ENCODE measurements at regions not wholly inside any gene's neighbourhood (a gene's known extent, or its start where the extent isn't known, plus 50 kb on each side); places are given as distances from the start of the nearest gene placed in this dataset.
"Not testable (repeated sequence)": the region's sequence is repeated elsewhere in the genome, so short reads cannot be mapped to it uniquely, and the experiment has no call there.

DNA sequence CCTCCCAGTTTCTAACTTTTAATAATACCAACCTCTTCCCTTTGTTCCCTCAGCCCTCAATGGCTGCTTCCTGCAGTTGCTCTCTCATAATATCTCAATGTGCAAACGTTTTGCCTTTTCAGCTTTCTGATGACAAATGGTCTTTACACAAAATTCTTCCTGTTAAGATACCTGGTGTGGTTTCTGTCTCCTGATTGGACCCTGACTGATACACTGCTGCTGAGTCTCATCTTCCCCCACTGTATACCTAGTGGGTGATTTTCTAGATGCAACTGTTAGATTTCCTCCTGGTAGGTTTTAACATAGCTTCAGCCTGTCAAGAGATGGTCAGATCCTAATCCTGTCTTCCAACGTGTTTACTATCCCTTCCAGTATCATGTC lies 147.9 kb upstream of the TOP1 start:
- CTCF ChIA-PET: interaction anchor here (1.0 kb wide), 1 partner anchor 25 kb away, joined by 6 read pairs; no protein-coding TSS in a partner anchor
- BruUV-seq (replicated peaks): no TSS peak
- TF ChIP-seq, protein P1, sequence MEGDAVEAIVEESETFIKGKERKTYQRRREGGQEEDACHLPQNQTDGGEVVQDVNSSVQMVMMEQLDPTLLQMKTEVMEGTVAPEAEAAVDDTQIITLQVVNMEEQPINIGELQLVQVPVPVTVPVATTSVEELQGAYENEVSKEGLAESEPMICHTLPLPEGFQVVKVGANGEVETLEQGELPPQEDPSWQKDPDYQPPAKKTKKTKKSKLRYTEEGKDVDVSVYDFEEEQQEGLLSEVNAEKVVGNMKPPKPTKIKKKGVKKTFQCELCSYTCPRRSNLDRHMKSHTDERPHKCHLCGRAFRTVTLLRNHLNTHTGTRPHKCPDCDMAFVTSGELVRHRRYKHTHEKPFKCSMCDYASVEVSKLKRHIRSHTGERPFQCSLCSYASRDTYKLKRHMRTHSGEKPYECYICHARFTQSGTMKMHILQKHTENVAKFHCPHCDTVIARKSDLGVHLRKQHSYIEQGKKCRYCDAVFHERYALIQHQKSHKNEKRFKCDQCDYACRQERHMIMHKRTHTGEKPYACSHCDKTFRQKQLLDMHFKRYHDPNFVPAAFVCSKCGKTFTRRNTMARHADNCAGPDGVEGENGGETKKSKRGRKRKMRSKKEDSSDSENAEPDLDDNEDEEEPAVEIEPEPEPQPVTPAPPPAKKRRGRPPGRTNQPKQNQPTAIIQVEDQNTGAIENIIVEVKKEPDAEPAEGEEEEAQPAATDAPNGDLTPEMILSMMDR (IDR thresholded peaks at IDR 0.05; ENCODE audit: unreplicated experiment): no peak
- H3K4me1 Mint-ChIP-seq (ENCODE audit: insufficient read depth, unreplicated experiment): no peaks in the 10 kb centered on the region
- POLR2A ChIA-PET: no interaction called here
- no peaks in the 10 kb centered on the region for H3K36me3 Mint-ChIP-seq (ENCODE audit: insufficient read depth, unreplicated experiment)
- intact Hi-C loops (cut with micrococcal nuclease): no loop called here
- H3K27me3 Mint-ChIP-seq (ENCODE audit: insufficient read depth, unreplicated experiment): no peaks in the 10 kb centered on the region
- H3K4me3 Mint-ChIP-seq (ENCODE audit: unreplicated experiment): no peak overlapping the region
- H3K27ac Mint-ChIP-seq (ENCODE audit: low read depth, unreplicated experiment): no peak overlapping the region
- peaks cover 7% of the 10 kb centered on the region for H3K9me3 Mint-ChIP-seq (ENCODE audit: unreplicated experiment)
- no peak for DNase-seq (ENCODE audit: unreplicated experiment)

DNA sequence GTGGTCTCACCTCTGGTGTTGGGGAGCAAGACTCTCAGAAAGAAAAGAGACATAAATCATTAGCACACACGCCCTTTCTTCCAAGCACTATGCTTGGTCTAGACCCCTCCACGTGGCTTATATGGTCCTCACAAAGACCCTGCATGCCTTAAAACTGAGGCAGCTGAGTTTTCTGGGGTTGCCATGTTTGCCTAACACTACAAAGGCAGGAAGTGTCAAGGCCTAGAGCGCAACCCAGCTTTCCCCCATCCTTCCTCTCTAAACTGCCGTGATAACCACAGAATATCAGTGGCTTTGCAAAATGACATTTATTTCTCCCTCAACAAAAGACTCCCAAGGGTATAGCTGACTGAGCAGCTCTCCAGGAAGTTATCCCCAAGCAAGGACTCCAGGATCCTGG lies 146.5 kb upstream of the TOP1 start:
- TF ChIP-seq, protein P1 (IDR thresholded peaks at IDR 0.05; ENCODE audit: unreplicated experiment): no peak
- DNase-seq (ENCODE audit: unreplicated experiment): no peak
- POLR2A ChIA-PET: no interaction called here
- peaks cover 7% of the 10 kb centered on the region for H3K9me3 Mint-ChIP-seq (ENCODE audit: unreplicated experiment)
- H3K4me1 Mint-ChIP-seq (ENCODE audit: insufficient read depth, unreplicated experiment): no peaks in the 10 kb centered on the region
- H3K36me3 Mint-ChIP-seq (ENCODE audit: insufficient read depth, unreplicated experiment): no peaks in the 10 kb centered on the region
- no peaks in the 10 kb centered on the region for H3K27me3 Mint-ChIP-seq (ENCODE audit: insufficient read depth, unreplicated experiment)
- CTCF ChIA-PET: interaction anchor here (0.6 kb wide), 1 partner anchor 9 kb away, joined by 4 read pairs; no protein-coding TSS in a partner anchor
- H3K4me3 Mint-ChIP-seq (ENCODE audit: unreplicated experiment): no peak overlapping the region
- intact Hi-C loops (cut with micrococcal nuclease): no loop called here
- H3K27ac Mint-ChIP-seq (ENCODE audit: low read depth, unreplicated experiment): no peak overlapping the region
- BruUV-seq (replicated peaks): no TSS peak

DNA sequence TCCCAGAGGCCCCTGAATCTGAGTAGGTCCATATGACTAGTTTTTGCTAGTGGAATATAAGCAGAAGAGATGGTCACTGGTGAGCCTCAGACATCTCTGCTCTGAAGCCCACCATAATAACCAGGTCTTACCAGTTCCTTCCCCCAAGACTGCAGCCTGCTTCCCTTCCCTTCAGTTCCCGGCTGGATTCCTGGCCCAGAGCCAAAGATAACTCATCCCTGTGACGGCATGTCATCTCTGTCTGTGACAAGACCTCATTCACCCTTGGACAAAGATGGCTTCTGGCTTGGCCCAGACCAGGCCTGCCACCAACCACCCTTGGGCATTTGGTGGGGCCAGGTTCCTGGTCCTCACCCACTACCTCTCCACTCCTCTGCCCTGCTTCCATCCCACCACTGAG lies 145.5 kb upstream of the TOP1 start:
- H3K36me3 Mint-ChIP-seq (ENCODE audit: insufficient read depth, unreplicated experiment): no peaks in the 10 kb centered on the region
- peak; percentile 27 for DNase-seq (ENCODE audit: unreplicated experiment)
- H3K4me1 Mint-ChIP-seq (ENCODE audit: insufficient read depth, unreplicated experiment): no peaks in the 10 kb centered on the region
- peaks cover 7% of the 10 kb centered on the region for H3K9me3 Mint-ChIP-seq (ENCODE audit: unreplicated experiment)
- TF ChIP-seq, protein P1 (IDR thresholded peaks at IDR 0.05; ENCODE audit: unreplicated experiment): no peak
- H3K27me3 Mint-ChIP-seq (ENCODE audit: insufficient read depth, unreplicated experiment): no peaks in the 10 kb centered on the region
- ChIA-PET CTCF (interaction anchor here (0.6 to 0.8 kb wide), 2 partner anchors 12 to 915 kb away, joined by 3 to 4 read pairs; no protein-coding TSS in a partner anchor), POLR2A (no interaction called here)
- no peak overlapping the region for H3K4me3 Mint-ChIP-seq (ENCODE audit: unreplicated experiment)
- intact Hi-C loops (cut with micrococcal nuclease): no loop called here
- BruUV-seq (replicated peaks): no TSS peak
- no peak overlapping the region for H3K27ac Mint-ChIP-seq (ENCODE audit: low read depth, unreplicated experiment)

DNA sequence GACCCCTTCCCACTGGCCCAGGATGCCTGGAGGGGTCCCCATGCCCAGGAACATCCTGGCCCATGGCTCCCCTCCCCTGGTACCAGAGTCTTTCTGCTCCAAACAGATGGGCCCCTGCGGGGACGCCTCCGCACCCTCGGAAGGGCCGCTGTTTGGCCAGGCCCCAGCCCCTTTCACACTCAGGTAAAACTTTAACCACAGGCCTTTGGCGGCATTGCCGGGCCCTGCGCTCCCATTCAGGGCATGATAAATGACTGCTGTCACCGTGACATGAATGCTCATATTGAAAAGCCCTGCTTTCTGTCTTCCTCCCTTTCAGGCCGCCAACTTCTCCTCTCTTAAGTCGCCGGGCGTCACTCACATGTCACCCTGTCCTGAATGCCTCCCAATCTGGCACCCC lies 141.5 kb upstream of the TOP1 start:
- no peaks in the 10 kb centered on the region for H3K36me3 Mint-ChIP-seq (ENCODE audit: insufficient read depth, unreplicated experiment)
- H3K27me3 Mint-ChIP-seq (ENCODE audit: insufficient read depth, unreplicated experiment): no peaks in the 10 kb centered on the region
- no peak overlapping the region for H3K4me3 Mint-ChIP-seq (ENCODE audit: unreplicated experiment)
- TF ChIP-seq, protein P1 (IDR thresholded peaks at IDR 0.05; ENCODE audit: unreplicated experiment): no peak
- H3K9me3 Mint-ChIP-seq (ENCODE audit: unreplicated experiment): no peaks in the 10 kb centered on the region
- no peaks in the 10 kb centered on the region for H3K4me1 Mint-ChIP-seq (ENCODE audit: insufficient read depth, unreplicated experiment)
- BruUV-seq (replicated peaks): no TSS peak
- DNase-seq (ENCODE audit: unreplicated experiment): no peak
- ChIA-PET POLR2A (no interaction called here), CTCF (no interaction called here)
- no peak overlapping the region for H3K27ac Mint-ChIP-seq (ENCODE audit: low read depth, unreplicated experiment)
- intact Hi-C loops (cut with micrococcal nuclease): no loop called here

DNA sequence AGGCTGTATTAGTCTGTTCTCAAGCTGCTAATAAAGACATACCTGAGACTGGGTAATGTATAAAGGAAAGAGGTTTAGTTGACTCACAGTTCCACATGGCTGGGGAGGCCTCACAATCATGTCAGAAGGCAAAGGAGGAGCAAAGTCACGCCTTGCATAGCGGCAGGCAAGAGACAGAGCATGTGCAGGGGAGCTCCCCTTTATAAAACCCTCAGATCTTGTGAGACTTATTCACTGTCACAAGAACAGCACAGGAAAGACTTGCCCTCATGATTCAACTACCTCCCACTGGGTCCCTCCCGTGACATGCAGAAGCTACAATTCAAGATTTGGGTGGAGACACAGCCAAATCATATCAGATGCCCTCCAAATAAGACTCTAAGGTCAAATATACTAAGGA lies 139.4 kb upstream of the TOP1 start:
- CTCF ChIA-PET: interaction anchor here (0.6 kb wide), 2 partner anchors 19 to 729 kb away, joined by 4 to 5 read pairs; no protein-coding TSS in a partner anchor
- H3K27me3 Mint-ChIP-seq (ENCODE audit: insufficient read depth, unreplicated experiment); POLR2A ChIA-PET: not testable (repeated sequence)

More for the DNA sequence above, 139.4 kb upstream of the TOP1 start:
- H3K4me1 Mint-ChIP-seq (ENCODE audit: insufficient read depth, unreplicated experiment); intact Hi-C loops (cut with micrococcal nuclease); BruUV-seq (replicated peaks); H3K9me3 Mint-ChIP-seq (ENCODE audit: unreplicated experiment); H3K4me3 Mint-ChIP-seq (ENCODE audit: unreplicated experiment); DNase-seq (ENCODE audit: unreplicated experiment); H3K36me3 Mint-ChIP-seq (ENCODE audit: insufficient read depth, unreplicated experiment); H3K27ac Mint-ChIP-seq (ENCODE audit: low read depth, unreplicated experiment): not testable (repeated sequence)
